Activated CD4-positive, alpha-beta memory T cell treated with anti-CD3 and anti-CD28 coated beads, Interleukin-2, amount 10 ng/mL, durations not matched to agents 7 days and 5 days (primary cell): ENCODE measurements at regions not wholly inside any gene's neighbourhood (a gene's known extent, or its start where the extent isn't known, plus 50 kb on each side); places are given as distances from the start of the nearest gene placed in this dataset.

ENCODE experiments used
- CTCF ChIA-PET: fragments of 350-600 bp; sonication (Branson Sonifier 250); formaldehyde crosslinking; loops from one replicate; lab custom pipeline; 2021; ENCODE audit warnings: antibody characterized with exemption, inconsistent platforms; lab: Charles Lee
- POLR2A ChIA-PET: fragments of 350-600 bp; sonication (Branson Sonifier 250); formaldehyde crosslinking; loops from one replicate; lab custom pipeline; 2021; ENCODE audit warnings: antibody characterized with exemption; lab: Charles Lee
- DNase-seq: peaks from one replicate; pipeline ENCODE4 v3.0.0-alpha.2; 2020
- H3K27ac Mint-ChIP-seq: one replicate; pipeline ENCODE4 v1.8.0; 2021; ENCODE audit warnings: mild to moderate bottlenecking, mixed read lengths
- H3K27me3 Mint-ChIP-seq: one replicate; pipeline ENCODE4 v1.8.0; 2021; ENCODE audit warnings: mixed read lengths
- H3K36me3 Mint-ChIP-seq: one replicate; pipeline ENCODE4 v1.8.0; 2021; ENCODE audit warnings: low read depth, mixed read lengths
- H3K4me1 Mint-ChIP-seq: one replicate; pipeline ENCODE4 v1.8.0; 2021; ENCODE audit warnings: mixed read lengths
- H3K4me3 Mint-ChIP-seq: one replicate; pipeline ENCODE4 v1.8.0; 2021; ENCODE audit warnings: mild to moderate bottlenecking, mixed read lengths
- H3K9me3 Mint-ChIP-seq: one replicate; pipeline ENCODE4 v1.8.0; 2021; ENCODE audit warnings: mixed read lengths

- CTCF ChIA-PET, result interaction anchor here (1.0 to 1.2 kb wide), 2 partner anchors 385 to 742 kb away, joined by 3 to 4 read pairs; no protein-coding TSS in a partner anchor
- Mint-ChIP-seq H3K36me3 (no peaks in the 10 kb centered on the region), H3K27me3 (no peaks in the 10 kb centered on the region), H3K4me3 (peak overlapping the region; percentile 72), H3K9me3 (peaks cover 3% of the 10 kb centered on the region), H3K4me1 (peaks cover 10% of the 10 kb centered on the region), H3K27ac (peak overlapping the region; percentile 67)
- peak; percentile 34 for DNase-seq
- POLR2A ChIA-PET, result interaction anchor here (0.7 to 1.1 kb wide), 3 partner anchors 47 to 183 kb away, joined by 3 to 5 read pairs (median 3); no protein-coding TSS in a partner anchor
These were observed 318.3 kb downstream of the PHKB start for GRCh38 chr16:47779201-47780016.

DNA sequence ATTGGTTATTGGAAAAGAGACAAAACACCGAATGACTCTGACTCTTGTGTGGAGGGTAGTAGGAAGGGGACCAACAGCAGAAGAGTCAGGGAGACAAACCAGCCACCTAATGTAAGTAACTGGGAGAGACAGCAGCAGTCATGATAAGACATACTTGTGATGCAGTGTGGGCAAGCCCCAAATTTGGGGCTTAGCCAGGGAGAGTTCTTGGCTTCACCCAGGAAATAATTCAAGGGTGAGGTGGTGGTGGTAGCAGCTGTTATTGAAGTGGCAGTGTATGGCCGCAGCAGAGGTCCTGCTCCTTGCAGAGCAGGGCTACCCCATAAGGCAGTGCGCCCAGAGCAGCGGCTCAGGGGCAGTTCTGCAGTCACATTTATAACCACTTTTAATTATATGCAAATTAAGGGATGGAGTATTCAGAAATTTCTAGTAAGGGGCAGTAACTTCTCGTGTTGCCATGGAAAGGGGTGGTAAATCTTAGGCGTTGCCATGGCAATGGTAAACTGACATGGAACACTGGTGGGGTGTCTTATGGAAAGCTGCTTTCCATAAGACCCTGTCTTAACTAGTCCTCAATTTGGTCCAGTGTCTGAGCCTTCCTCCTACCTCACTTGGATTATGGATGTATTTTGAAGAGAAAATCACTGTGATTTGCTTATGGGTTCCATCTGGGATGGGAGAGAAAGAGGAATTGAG, 317.1 kb downstream of the PHKB start:
- POLR2A ChIA-PET, result no interaction called here
- no peaks in the 10 kb centered on the region for H3K36me3 Mint-ChIP-seq
- no peak overlapping the region for H3K27ac Mint-ChIP-seq
- CTCF ChIA-PET, result no interaction called here
- no peak overlapping the region for H3K4me3 Mint-ChIP-seq
- H3K4me1 Mint-ChIP-seq, result peaks cover 10% of the 10 kb centered on the region
- peaks cover 3% of the 10 kb centered on the region for H3K9me3 Mint-ChIP-seq
- H3K27me3 Mint-ChIP-seq, result no peaks in the 10 kb centered on the region
- DNase-seq, result no peak

GRCh38 chr16:47777220-47777619, 316.1 kb downstream of the PHKB start:
- Mint-ChIP-seq H3K27ac (no peak overlapping the region), H3K4me3 (no peak overlapping the region), H3K4me1 (peaks cover 10% of the 10 kb centered on the region), H3K27me3 (peaks cover 3% of the 10 kb centered on the region), H3K36me3 (no peaks in the 10 kb centered on the region), H3K9me3 (peaks cover 3% of the 10 kb centered on the region)
- ChIA-PET CTCF (no interaction called here), POLR2A (no interaction called here)
- DNase-seq, result no peak

GRCh38 chr16:47774661-47775060, 313.5 kb downstream of the PHKB start:
- POLR2A ChIA-PET, result no interaction called here
- Mint-ChIP-seq H3K27me3 (peaks cover 8% of the 10 kb centered on the region), H3K4me3 (no peak overlapping the region)

GRCh38 chr16:47753659-47754058, 292.5 kb downstream of the PHKB start:
- CTCF ChIA-PET, result no interaction called here
- Mint-ChIP-seq H3K27ac (no peak overlapping the region), H3K4me3 (no peak overlapping the region), H3K4me1 (no peaks in the 10 kb centered on the region), H3K36me3 (no peaks in the 10 kb centered on the region), H3K27me3 (peaks cover 8% of the 10 kb centered on the region), H3K9me3 (peaks cover 4% of the 10 kb centered on the region)
- POLR2A ChIA-PET, result no interaction called here
- no peak for DNase-seq

More at GRCh38 chr16:47774661-47775060, 313.5 kb downstream of the PHKB start:
- Mint-ChIP-seq H3K4me1 (peaks cover 7% of the 10 kb centered on the region), H3K36me3 (no peaks in the 10 kb centered on the region), H3K27ac (no peak overlapping the region), H3K9me3 (peaks cover 3% of the 10 kb centered on the region)
- no peak for DNase-seq
- CTCF ChIA-PET, result no interaction called here
